T-helper 2 cell (primary cell): ENCODE measurements at regions not wholly inside any gene's neighbourhood (a gene's known extent, or its start where the extent isn't known, plus 50 kb on each side); places are given as distances from the start of the nearest gene placed in this dataset.
"Not testable (repeated sequence)": the region's sequence is repeated elsewhere in the genome, so short reads cannot be mapped to it uniquely, and the experiment has no call there.

Experiments
- DNase-seq, 5 experiments: peaks; one replicate each; pipeline versions ENCODE4 v3.0.0 to v3.0.0-alpha.2; 2012 to 2022

DNA sequence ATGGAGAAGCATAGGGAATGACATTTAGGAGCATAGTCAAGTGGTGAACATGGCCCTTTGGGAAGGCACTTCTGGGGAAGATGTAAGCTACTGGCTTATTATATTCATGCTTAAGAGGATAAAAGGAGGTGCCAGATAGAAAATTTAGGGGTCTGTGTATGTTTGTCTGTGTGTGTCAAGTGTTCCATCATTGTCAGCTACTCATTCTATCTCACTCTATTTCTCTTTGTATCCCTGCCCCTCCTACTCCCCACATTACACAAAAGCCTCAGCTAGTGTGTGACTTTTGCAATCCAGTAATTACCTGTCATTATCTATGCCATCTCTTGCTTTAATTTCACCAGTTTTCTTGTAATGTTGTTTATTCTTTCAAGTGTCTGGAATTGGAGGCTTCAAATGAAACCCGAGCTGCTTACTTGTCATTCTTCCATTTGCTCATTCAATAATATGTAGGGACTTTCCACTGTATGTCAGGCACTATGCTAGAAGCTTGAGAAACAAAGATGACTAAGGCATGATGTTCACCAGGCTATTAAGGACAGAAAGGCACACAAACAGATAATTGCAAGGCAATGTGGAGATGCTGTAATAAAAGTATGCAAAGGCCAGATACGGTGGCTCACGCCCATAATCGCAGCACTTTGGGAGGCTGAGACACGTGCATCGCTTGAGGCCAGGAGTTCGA is 229.8 kb upstream of the TEX13C start:
- no peak for DNase-seq

DNA sequence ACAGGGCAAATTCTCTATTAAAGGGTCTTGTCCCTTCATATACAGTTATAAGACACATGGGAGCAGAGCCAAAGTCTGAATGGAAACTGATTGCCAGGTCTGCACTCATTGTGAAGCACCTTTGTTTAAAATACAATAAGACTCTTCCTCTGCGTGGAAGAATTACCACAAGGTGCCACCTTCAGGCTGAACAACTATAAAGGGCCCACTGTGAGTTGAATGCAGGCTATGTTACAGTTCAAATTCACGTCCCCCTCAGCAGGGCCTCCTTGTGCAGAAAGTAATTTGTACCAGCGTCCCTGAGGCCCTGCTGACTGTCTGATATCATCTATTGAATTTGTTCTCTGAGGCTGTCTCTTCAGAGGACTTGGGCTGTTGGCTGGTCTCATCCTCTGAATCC is 225.8 kb upstream of the TEX13C start:
- DNase-seq, result no peak

DNA sequence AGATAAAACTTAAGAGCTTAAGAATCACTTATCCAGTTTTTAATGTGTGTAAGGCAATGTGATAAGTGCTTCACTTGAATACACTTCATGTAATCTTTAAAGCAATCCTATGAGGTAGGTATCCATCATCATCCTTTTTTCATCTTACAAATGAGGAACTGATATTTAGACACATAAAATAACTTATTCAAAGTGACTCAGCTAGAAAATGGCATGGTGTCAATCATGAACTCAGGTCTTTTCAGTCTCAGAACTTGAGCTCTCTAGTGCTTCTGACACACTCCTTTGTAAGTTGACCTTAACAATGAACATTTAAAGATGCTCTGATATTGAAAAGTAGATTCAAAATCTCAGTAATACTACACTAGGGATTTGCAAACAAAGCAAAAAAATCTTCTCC is 224.8 kb upstream of the TEX13C start:
- no peak for DNase-seq

DNA sequence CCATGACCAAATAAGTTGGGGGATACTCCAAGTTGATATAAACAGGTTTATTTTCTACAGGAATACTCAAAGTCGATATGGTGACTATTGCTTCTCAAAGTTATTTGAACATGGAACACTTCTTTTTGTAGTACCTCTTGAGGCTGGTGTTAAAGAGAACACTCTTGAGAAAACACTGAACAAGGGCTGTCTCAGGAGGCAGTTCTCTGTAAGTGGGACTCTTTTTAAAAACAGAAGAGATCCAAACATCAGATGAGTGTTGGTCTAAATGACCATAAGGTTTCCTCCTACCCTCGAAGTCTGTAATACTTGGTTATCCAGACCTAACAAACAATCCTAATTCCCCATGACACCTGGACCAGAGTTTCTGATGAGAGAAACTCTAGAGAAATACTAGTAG is 223.2 kb upstream of the TEX13C start:
- no peak for DNase-seq

DNA sequence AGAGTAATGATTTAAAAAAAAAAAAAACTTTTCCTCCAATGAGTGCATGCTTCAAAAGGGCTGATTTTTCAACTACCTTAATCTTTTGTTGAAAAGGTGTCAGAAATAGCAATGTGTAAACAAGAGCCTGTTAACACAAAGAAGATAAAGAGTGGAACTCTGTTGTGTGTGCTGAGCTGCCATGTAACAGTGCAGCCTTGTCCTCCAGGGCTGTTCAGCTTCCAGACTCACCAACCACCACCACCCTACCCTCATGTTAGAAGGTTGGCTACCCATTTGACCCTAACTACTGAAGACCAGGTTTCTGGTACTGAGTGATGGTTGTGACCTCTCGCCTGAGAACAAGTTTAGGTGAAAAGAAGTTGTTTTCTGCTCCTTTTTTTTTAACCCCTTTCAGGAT is 222.8 kb upstream of the TEX13C start:
- DNase-seq, result no peak

DNA sequence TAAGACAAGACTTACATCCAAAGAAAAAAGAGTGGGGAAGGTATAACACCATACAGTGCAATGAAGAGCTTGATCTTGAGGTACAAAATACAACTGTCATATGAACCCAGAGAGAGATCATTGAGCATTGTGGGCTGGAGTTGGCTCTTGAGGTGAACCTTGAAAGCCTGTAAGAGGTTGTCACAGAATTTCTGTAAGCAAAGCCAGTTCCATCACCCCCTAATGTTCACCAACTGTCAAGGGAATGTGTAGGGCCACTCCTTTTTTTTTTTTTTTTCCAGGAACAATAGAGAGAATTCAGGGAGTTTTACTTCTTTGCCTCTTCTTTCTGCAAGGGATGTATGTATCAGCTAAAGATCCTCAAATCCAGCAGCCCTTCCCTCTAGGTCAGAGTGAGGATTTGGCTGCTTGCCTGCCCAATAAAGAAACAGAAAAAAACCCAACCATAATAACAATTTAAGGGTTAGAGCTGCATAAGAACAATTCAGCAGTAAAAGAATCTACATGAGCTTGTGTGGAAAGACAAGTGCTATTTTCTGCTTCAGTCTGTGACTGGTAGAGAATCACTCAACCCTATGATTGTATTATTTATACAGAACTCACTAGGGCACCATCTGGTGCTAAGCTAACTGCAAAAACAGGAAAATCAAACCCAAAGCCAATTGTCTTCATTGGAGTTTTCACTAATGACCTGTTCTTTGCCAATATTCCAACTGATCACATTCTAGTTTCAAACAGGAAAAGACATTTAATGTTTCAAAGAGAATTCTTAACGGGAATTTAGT is 217.5 kb upstream of the TEX13C start:
- DNase-seq, result no peak

DNA sequence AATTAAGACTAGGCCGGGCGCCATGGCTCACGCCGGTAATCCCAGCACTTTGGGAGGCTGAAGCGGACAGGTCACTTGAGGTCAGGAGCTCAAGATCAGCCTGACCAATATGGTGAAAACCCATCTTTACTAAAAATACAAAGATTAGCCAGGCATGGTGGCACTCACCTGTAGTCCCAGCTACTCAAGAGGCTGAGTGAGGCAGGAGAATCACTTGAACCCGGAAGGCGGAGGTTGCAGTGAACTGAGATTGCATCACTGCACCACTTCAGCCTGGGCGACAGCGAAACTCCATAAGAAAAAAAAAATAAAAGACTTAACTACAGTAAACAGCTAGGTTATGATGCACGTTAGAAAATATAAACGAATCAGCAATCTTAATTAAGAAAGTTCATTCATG is 216.0 kb upstream of the TEX13C start:
- DNase-seq, result no peak

DNA sequence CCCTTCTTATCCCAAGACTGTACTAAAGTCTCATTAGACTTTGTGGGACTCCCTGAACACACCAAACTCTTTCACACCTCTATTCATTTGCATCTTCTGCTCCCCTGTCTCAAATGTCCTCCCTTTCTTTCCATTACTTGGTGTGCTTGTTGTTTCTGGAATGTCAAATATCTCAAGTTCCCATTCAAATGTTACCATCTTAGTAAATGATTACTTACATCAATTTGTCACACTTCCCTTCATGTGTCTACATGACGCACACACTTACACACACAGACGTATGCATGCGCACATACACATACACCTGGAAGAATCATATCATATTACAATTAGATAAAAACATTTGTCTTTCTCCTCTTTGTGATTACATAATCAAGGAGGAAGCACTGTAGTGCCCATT is 210.8 kb upstream of the TEX13C start:
- DNase-seq, result no peak

DNA sequence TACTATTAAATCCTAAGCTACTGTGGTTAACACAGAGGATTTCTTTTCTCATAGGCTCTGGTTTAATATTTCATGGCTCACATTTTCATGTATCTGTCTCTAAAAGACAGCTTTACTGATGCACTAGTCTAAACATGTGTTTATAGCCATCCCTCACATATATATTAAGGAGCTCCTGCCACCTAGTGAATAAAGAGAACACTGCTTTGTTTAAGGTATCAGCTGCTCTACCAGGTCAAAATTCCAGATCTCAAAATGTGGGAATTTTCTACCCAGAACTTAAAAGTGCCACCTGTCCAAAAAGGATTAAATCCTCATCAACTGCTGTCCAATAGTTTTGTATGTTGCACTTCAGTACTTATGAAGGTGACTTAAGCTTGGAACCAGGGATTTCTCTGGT is 188.5 kb upstream of the TEX13C start:
- peak in 1 of 5 experiments; percentile 11 for DNase-seq

DNA sequence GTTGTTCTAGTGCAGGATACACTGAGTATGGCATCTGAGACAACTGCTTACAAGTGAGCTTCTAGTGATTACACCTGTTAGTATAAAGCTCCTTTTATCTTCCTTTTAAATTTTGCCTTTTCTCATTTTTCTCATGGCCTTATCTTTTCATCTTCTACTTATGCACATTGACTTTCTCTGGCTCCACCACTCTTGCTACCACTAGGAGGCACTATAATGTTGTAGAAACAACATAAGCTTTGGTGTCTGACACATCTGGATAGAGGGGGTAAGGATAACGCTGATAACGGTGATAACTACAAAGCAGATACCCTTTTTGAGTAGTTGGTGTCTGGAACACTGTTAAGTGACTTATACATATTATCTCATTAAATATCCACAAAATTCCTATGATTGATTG is 187.4 kb upstream of the TEX13C start:
- peak in 1 of 5 experiments; percentile 50 for DNase-seq

DNA sequence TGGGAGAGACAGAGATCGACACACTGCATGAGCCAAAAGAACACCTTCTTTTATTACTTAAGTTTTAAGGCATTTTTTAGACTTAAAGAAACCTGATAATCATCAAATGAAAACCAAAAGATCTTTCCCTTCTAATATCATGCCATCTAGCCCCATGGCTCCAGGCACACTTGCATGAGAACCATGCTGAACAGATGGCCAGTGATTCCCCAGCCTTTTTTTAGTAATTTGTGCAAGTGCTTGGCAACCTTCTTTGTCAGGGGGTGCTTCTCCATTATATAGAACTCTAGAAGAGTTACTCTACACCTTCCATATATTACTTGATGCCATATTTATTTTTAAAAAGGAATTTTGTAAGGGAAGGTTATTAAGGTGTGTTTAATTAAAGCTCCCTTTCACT is 182.2 kb upstream of the TEX13C start:
- no peak for DNase-seq

DNA sequence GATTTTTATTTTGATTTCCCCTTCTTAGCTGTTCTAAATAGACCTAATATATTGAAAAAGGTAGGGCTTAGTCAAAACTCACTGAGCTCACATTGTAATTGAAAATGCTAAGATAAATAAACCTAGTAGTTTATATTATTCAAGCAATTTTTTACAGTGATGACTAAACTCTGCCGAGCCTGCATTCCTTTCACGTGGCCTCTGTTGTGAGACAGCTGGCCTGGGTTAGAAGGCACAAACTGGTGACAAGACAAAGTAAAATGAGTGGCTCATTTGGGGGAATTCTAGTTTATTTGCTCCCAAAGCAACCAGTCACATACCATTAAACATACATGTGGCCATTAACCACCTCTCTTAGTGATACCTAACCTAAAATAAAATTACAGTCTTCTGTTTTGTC is 169.4 kb upstream of the TEX13C start:
- no peak for DNase-seq

DNA sequence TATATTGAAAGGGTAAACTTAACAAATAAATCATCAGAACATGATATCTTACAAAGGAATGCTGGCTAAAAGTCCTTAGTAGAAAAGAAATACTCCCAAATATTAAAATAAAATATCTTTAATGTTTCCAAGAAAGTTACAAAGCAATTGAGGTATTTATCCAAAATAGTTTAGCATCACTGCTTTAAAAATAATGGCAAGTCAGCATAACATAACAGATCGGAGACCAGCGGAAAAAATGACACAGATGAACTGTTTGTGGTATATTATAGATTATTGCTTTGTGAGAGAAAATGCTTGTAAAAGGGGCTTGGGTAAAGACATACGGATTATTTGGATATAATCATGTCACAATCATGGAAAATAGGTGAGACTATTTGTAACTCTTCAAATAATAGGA is 168.5 kb upstream of the TEX13C start:
- DNase-seq, result no peak

DNA sequence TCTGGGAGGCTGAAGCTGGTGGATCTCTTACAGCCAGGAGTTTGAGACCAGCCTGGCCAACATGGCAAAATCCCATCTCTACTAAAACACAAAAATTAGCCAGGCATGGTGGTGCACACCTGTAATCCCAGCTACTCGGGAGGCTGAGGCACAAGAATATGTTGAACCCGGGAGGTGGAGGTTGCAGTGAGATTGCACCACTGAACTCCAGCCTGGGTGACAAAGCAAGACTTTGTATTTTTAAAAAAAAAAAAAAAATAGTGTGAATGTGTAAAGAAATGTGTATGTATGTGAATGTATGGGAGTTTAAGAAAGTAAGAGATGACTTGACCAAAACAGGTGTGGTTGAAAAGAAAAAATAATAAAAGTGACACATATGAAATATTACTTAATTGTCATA is 167.7 kb upstream of the TEX13C start:
- no peak for DNase-seq

DNA sequence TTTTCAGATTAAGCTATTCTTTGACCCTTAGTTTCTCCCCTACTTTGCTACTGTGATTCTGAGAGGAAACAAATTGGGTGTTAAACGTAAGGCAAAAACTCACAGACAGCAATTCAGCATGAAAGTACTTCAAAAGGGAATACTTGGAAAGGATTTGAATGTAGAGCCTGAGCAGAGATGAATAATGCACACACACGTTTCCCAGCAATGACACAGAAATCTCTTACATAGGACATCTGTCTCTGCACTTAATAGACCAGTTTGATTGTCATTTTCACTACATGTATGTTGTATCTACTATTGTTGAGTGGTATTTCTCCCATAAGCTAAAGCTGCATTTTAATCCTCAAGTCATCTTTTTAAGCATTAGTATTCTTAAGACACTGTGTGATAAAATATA is 166.1 kb upstream of the TEX13C start:
- DNase-seq, result no peak

DNA sequence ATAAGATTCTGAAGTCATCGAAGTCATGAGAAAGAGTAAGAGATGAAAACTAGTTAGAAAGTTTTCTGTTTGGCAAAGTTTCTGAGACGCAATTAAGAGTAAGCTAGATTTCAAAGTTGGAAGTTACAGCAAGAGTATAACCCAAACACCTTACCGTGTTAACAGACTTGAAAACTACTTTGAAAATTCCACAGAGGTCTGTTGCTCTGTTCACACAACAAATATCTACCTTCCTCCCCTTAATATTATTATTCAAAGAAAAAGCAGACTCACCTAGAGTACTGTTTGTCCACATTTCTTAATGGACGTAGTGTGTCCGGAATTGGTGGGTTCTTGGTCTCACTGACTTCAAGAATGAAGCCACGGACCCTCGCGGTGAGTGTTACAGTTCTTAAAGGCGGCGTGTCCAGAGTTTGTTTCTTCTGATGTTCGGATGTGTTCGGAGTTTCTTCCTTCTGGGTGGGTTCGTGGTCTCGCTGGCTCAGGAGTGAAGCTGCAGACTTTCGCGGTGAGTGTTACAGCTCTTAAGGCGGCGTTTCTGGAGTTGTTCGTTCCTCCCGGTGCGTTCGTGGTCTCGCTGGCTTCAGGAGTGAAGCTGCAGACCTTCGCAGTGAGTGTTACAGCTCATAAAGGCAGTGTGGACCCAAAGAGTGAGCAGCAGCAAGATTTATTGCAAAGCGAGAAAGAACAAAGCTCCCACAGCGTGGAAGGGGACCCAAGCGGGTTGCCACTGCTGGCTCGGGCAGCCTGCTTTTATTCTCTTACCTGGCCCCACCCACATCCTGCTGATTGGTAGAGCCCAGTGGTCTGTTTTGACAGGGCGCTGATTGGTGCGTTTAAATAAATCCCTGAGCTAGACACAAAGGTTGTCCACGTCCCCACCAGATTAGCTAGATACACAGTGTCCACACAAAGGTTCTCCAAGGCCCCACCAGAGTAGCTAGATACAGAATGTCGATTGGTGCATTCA is 165.1 kb upstream of the TEX13C start:
- DNase-seq, result not testable (repeated sequence)

DNA sequence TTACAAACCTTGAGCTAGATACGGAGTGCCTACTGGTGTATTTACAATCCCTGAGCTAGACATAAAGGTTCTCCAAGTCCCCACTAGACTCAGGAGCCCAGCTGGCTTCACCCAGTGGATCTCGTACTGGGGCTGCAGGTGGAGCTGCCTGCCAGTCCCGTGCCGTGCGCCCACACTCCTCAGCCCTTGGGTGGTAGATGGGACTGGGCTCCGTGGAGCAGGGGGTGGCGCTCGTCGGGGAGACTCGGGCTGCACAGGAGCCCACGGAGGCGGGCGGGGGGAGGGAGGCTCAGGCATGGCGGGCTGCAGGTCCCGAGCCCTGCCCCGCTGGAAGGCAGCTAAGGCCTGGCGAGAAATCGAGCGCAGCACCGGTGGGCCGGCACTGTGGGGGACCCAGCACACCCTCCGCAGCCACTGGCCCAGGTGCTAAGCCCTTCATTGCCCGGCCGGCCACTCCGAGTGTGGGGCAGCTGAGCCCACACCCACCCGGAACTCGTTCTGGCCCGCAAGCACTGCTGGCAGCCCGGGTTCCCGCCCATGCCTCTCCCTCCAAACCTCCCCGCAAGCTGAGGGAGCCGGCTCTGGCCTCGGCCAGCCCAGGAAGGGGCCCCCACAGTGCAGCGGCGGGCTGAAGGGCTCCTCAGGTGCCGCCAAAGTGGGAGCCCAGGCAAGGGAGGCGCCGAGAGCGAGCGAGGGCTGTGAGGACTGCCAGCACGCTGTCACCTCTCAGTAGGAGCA is 164.2 kb upstream of the TEX13C start:
- not testable (repeated sequence) for DNase-seq

DNA sequence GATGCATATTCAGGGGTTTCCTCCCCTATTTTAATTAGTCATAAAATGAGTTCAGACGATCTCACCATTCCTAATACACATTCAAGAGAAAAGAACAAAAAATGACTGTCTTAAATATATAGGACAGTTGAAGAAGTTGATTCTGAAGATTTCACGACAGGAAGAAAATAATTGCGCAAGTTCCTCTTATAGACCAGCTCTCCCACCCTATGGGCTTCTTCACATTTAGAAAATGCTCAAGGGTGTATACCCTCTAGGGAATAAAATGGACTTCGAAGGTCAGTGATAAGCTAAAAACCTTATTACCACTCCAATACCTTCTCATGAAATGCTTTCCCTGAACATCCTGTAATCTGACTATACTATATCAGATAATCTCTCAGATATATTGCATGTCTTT is 149.2 kb upstream of the TEX13C start:
- no peak for DNase-seq

DNA sequence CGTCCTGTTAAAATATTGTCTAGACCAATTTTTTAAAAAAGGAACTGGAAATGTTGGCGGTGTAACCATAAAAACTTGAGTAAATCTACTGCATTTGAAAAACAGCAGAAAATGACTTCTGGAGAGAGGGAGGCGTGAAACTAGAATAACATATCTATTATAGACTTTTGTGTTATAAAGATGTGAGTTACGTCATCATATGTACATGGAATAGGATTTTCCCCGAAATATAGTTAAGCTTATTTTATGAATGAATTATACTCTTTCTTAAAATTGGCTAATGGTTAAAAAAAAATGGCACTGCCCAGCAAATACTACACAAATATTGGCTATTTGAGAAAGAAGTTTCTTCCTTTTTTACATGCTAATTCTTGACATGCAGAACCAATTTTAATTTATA is 147.1 kb upstream of the TEX13C start:
- no peak for DNase-seq

DNA sequence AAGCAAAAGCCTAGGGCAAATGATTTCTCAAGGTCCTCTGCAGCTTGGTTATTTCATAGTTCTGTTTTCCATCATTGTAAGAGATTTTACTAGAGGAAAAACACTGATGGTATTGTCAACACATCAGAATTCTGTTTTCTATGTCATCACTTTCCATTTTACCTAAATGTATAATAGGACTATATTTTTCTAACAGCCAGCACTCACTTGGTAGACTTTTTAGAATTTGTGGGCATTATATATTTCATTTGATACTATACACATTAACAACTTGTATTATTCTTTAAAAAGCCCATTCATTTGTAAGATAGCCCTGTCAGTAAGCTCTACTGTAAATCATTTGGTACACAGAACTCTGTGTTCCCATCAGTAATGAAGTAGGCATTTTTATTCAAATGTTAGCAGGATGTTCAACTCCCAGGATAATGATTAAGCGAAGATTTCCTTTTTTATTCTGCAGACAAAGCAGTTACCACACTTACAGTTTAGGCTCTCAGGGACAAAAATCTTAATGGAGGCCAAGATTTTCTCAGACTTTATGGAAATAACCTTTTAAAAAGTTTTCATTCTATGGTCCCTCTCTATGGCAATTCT is 143.6 kb upstream of the TEX13C start:
- DNase-seq, result no peak

DNA sequence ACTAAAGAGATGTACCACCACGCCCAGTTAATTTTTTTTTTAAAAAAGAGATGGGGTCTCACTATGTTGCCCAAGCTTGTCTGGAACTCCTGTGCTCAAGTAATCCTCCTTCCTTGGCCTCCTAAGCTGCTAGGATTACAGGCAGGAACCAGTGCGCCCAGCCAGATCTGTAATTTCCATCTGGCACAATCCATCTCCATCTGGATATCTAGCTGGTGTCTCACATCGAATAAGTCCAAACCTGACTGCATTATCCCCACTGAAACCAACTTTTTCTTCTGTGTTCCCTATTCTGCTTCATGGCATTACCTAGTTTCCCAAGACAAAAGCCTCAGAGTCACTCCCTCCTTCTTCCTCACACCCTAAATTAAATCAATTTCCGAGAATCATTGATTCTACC is 125.8 kb upstream of the TEX13C start:
- no peak for DNase-seq

DNA sequence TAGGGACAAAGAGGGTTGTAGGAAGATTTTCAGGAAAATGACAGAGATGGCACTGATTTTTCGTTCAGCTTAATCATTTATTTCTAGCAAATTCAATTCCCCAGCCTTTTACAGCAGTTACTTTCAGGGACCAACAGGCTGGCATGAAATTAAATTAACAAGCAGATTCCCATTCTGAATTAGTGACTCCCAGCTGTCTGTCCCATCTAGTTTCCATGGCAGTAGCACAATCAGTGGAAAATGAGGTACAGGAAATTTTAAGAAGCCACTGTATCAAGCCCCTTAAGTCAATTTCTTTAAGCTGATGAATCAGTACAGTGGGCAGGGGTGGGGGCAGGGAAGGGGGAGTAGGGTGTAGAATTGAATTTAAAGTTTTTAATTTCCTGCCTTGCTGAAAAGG is 121.1 kb upstream of the TEX13C start:
- DNase-seq, result no peak
